ENCODE measurements at regions not wholly inside any gene's neighbourhood (a gene's known extent, or its start where the extent isn't known, plus 50 kb on each side); places are given as distances from the start of the nearest gene placed in this dataset.

GRCh38 chr16:52872731-52873130 is 180.0 kb downstream of the CHD9NB start:
- no peak for DNase-seq

- no peak for DNase-seq
Measured at GRCh38 chr16:52871481-52871880, 181.2 kb downstream of the CHD9NB start.

GRCh38 chr16:52869243-52869642 is 183.5 kb downstream of the CHD9NB start:
- no peak for DNase-seq

DNA sequence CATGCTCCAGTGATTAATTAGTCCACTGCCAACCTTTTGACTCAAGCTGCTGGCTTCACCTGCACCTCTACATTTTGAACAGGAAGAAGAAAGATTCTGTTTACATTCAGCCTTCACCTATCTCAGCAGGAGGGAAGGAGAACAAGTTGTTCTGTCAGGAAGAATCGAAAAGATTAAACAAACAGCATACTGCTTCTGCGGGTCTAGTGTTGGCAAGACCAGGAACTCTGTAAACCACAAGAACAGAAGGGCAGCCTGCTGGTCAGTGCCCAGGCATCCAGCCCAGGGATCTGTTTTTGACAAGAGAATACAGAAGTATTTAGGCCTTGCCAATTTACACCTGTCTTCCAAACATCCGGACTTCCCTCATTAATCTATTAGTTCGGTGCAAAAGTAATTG is 189.7 kb downstream of the CHD9NB start:
- no peak for DNase-seq

DNA sequence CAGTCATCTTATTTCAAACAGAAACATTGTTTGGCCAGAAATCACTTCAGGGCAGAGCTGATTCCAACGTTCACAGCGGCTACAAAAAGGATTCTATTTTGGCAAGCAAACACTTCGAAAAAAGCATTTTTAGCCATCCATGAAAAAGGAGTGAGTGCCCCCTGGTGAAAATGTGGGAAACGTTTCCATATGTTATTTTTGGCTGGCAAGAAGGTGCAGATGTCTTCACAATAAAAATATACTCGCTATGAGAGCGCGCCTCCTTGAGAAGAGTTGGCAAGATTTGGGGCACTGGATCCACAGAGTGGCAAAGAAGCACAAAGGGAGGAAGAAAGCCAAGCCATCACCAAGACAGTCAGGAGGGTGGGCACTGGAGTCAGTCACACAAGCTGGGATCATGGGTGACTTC is 191.1 kb downstream of the CHD9NB start:
- DNase-seq, result no peak

DNA sequence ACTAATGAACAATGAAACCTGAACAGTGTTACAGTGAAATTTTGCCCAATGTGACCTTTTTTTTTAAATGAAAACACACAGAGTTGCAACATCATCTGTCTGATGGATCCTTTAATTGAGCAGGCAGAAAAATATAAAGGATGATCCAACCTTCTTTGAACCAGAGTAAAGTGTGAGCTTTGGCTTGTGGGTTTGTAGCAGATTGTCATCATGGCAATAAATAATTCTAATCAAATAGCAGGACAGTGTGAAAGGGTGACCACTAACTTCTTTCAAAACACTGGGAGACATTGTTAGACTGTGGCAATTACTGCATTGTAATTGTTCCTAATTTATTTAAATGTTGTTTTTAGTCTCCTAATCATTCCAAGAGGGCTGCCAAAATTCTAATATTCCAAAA is 197.2 kb downstream of the CHD9NB start:
- no peak for DNase-seq

DNA sequence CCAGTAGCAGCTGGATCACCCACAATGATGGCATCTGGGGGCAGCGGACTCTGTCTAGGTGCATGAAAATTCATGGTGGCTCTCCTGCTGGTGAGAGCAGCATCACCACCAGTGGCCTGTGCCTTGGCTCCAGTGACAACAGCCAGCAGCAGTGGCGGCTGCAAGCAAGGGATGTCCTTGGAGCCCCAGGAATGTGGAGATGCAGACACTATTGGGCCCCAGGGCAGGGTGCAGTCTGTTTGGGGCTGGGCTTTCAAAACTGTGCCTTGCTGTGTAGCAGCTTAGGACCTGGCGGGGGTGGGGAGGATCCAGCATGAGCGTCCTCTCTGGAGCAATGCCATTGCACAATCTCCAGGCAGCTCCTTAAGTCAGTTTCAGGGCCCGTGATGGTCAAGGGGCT is 199.7 kb downstream of the CHD9NB start:
- no peak for DNase-seq

DNA sequence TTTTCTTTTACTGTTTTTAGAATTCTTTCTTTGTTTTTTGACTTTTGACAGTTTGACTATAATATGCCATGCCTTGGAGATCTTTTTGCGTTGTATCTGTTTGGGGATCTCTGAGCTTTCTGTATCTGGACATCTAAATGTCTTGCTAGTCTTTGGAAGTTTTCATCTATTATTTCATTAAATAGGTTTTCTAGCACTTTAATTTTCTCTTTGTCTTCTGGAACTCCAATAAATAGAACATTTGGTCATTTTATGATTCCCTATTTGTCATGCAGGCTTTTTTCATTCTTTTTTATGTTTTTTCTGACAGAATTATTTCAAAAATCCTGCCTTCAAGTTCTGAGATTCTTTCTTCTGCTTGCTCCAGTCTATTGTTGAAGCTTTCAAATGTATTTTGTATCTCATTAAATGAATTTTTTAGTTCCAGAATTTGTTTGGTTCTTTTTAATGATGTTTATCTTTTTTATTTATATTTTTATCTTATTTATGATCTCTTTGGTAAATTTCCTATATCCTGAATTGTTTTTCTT is 201.4 kb downstream of the CHD9NB start:
- no peak for DNase-seq

DNA sequence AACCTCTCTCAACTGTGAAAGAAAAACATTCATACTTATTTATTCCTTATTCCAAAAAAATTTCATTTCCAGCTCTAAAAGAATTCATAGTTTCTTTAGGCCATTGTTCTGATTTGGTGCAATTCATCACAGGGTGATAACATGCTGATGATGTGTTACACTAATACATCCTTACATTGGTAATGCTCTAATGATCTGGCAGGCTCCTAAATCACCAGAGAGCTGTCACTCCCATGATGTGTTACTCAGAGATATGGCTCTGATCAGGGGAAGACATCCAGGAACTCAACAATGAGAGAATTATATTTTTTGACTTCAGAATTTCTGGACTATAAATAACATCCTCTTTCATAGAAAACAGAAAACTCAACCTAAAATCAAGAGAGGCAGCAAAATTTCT is 209.3 kb downstream of the CHD9NB start:
- DNase-seq, result no peak

- no peak for DNase-seq
Measured at GRCh38 chr16:52837251-52837650, 215.4 kb downstream of the CHD9NB start.

- DNase-seq, result no peak
Measured at GRCh38 chr16:52834736-52835465, 217.8 kb downstream of the CHD9NB start.

GRCh38 chr16:52832771-52833170 is 219.9 kb downstream of the CHD9NB start:
- no peak for DNase-seq

GRCh38 chr16:52827456-52827855 is 225.2 kb downstream of the CHD9NB start:
- no peak for DNase-seq

GRCh38 chr16:52825892-52826291 is 226.8 kb downstream of the CHD9NB start:
- peak; percentile 47 for DNase-seq

DNA sequence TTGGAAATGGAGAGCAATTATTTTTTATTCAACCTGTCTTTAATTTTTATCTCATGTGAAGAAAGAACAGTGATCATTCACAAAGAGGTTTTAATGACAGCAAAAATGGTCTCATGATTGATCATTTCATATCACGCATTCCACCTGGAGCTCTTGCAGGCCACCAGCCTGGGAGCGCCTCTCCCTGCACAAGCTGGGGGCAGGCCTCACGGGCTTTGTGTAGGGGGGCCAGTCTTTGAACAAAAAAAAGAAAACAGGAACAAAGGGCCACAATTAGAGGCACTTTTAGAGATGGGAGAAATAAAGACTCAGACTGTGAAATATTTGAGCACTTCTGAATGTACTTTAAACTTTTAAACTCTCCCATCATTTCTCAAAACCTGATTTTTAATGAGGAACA is 232.9 kb downstream of the CHD9NB start:
- DNase-seq, result no peak

GRCh38 chr16:52819405-52819804 is 233.3 kb downstream of the CHD9NB start:
- no peak for DNase-seq

DNA sequence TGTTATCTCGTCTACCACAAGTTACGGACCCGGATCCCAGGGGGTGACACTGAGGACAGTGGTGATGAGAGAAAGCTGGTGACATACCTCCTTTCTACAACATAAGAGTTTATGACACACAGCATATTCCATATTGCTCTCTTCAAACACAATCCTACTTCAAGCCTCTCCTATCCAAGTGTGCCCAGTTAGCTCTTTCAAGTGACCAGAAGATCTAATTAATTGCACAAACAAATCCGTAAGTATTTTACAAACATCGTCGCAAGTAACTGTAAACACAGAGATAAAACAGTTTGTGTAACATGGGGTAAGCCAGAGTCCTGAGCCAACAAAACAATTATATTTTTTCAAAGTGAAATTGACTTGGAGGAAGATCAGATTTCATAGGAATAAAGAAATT is 235.0 kb downstream of the CHD9NB start:
- DNase-seq, result no peak

DNA sequence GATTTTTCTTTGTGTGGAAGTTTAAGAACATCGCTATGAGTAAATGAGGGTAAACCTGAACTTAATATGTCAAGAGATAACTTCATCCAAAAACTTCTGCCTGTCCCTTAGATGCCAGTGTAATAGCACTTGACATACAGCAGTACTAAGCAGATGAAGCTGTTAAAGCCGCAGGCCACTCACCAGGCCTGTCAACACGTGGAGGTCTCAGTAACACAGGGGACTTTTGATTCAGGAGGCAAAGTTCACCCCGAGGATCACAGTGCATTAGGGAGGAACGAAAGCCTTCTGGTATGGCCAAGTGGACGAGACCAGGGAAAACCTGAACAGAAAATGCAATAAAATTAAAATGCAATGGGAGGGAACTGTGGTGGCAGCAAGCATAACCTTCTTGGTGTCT is 235.7 kb downstream of the CHD9NB start:
- no peak for DNase-seq

- DNase-seq, result no peak
Measured at GRCh38 chr16:52812678-52813556, 239.8 kb downstream of the CHD9NB start.

DNA sequence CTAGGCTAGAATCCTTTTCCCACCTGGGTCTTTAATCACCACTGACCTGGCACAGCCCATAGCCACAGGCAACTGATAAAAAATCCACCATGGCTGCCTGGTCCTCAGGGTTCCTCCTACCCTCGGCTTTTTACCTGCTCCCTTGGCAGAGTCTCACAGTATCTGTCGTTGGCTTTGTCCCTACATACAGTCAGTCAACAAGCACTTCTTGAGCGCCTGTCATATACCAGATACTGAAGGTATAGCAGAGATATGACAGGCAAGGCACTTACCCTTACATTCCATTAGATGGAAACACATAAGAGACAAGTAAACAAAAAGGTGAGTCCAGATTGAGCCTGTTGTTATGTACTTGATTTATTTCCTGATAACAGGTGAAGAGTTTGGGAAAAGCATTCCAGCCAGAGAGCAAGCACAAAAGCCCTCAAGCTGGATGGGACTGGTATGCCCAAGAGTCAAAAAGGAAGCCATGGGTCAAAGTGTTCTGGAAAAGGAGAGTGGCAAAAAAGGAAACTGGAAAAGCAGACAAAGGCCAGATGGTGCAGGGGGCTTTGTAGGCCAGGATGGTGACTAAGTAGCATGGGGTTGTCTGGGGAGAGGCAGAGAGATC is 247.0 kb downstream of the CHD9NB start:
- DNase-seq, result no peak

GRCh38 chr16:52800432-52800831 is 252.3 kb downstream of the CHD9NB start:
- no peak for DNase-seq

DNA sequence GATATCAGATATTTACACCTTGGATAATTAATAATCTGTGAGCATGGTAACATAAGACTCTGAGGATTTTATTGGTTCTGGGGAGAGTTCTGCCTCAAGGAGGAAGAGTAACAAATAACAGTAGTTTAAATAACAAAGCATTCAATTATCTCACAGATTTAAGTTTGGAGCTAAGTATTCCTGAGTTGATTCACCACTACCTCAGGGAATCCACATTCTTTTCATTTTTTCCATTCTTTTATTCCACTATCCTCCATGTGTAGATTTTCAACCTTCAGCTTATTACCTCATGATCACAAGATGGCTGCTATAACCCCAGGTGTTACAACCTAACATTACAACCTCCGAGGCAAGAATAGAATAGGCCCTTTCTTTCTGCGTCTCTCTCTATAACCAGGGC is 252.2 kb upstream of the TOX3 start:
- no peak for DNase-seq

DNA sequence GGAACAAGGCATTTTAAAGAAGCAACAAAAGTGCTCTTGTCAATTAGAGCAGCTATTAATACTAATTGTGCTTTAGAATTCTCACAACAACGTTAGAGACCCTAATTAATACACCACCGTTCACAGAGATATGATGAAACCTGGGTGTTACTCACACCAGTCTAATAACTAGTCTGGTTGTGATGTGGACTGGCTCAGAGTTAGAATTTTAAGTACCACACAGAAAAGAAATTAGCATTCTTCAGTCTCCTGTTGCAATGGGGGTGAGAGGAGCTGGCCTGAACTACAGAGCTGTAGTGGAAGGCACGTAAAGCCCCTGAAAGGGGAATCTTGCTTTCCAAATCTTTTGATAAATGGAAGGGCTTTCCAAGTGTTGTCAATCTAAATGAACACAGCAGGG is 240.8 kb upstream of the TOX3 start:
- no peak for DNase-seq

DNA sequence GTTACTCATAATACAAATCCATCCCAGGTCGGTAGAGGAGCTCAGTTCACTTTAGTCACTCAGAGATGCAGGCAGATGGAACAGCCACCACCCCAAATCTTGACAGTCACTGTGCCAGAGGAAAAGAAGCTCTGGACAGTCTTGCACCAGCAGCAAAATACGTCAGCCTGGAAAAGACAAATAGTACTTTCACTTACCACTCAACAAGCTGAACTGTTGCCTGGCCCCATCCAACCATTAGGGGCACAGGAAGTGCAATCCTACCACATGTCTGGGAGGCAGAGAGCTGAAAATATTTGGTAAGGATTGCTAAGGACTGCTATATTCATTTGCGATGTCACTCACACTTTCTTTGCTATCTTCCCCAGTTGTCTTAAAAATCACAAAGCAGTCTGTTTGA is 239.1 kb upstream of the TOX3 start:
- DNase-seq, result no peak

All from right forelimb (tissue), 1 donor.